ELF-1 (cell line): ENCODE measurements at regions not wholly inside any gene's neighbourhood (a gene's known extent, or its start where the extent isn't known, plus 50 kb on each side); places are given as distances from the start of the nearest gene placed in this dataset.
"Not testable (repeated sequence)": the region's sequence is repeated elsewhere in the genome, so short reads cannot be mapped to it uniquely, and the experiment has no call there.

Experiments
- DNase-seq: peaks from one replicate; pipeline ENCODE4 v3.0.0-alpha.2; 2016; ENCODE audit warnings: low read depth, low spot score

DNA sequence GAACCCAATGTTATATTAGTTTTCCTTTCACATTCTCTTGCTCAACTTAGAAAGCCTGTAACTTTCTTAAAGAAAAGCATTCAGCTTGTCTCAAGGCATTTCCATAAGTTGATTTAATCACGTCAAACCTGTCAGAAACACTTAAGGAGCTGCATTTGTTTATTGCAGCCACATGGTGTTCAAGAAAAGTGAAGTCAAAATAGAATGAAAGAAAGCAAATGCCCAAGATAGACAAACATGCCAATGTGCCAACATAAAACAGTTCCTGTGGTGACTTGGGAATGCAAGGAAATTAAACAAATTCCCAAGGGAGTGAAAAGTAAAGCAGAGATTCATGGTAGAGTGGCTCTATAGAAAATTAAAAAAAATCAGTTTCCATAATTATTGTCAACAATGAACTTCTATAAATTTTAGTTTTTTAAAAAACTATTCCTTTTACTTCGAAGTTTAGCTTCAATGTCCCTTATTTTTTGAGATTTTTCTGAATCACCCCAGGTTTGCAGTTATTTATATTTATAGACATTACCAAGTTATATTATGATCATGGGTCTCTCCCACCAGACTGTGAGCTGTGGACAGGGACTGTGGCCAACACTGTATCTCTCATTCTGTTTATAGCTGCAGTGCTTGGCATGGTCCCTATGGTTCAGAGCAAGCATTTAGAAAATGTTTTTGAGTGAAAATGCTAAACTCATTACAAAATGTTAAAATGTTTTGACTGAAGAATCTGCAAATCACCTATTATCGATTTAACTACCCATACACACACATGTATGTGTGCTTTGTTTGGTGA lies 887.4 kb downstream of the REEP3 start:
- no peak for DNase-seq

DNA sequence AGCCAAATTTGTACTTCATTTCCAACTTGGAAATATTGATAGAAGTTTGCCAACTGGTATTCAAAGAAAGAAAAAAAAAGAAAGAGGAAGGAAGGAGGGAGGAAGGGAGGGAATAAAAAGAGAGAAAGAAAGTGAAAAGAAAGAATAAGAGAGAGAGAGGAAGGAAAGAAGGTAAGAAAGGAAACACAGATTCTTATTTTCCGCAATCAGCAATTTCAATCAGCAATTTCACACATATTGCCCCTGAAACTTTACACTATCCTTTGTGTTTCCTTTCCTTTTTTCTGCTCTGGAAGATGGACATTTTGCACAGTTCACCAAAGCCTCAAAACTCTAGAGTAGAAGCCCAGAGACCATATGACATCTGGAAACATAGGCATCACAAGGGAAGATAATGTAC lies 888.1 kb downstream of the REEP3 start:
- no peak for DNase-seq

GRCh38 chr10:64416011-64416410 lies 894.8 kb downstream of the REEP3 start:
- no peak for DNase-seq

- no peak for DNase-seq
These were observed 898.3 kb downstream of the REEP3 start for GRCh38 chr10:64419461-64419860.

GRCh38 chr10:64426745-64427144 lies 905.5 kb downstream of the REEP3 start:
- no peak for DNase-seq

DNA sequence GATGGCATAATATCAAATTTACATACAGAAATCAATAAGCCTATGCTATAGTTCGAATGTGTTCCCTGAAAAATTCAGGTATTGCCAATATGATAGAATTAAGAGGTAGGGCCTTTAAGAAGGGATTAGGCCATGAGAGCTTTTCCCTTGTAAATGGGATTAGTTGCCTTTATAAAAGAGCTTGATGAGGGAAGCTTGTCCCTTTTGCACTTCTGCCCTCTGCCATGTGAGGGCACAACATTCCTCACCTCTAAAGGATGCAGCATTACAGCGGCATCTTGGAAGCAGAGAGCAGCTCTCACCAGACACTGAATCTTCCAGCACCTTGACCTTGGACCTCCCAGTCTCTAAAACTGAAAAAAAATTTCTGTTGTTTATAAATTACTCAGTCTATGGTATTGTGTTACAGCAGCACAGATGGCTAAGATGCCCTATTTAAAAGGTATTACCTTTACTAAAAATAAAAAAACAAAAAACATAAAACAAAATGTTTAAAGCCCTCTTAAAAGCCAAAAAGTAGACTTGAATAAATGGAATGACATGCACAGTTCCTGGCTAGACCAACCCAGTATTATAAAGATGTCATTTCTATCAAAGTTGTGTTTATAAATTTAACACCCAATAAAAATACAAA lies 909.6 kb downstream of the REEP3 start:
- peak; percentile 69 for DNase-seq

- not testable (repeated sequence) for DNase-seq
These were observed 920.7 kb downstream of the REEP3 start for GRCh38 chr10:64441872-64442271.

DNA sequence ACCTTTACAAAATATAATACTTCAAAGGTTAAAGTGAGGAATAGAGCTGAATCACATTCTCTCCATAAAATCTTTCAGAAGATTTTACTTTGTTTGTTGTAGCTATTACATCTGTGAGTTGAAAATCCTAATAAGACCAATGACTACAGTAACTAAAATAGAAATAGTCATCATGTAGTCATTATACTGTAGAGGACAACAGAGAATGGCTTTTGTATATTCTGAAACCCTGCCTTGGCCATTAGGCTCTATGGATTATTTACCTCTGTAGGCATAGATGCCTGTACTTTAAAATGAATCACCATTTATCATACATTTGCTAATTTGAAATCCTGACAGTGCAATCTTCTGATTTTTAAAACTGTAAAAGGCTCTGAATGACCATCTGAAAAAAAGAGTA lies 923.0 kb downstream of the REEP3 start:
- DNase-seq, result no peak

GRCh38 chr10:64444564-64444963 lies 923.4 kb downstream of the REEP3 start:
- no peak for DNase-seq

- DNase-seq, result no peak
These were observed 928.4 kb downstream of the REEP3 start for GRCh38 chr10:64449603-64450002.

DNA sequence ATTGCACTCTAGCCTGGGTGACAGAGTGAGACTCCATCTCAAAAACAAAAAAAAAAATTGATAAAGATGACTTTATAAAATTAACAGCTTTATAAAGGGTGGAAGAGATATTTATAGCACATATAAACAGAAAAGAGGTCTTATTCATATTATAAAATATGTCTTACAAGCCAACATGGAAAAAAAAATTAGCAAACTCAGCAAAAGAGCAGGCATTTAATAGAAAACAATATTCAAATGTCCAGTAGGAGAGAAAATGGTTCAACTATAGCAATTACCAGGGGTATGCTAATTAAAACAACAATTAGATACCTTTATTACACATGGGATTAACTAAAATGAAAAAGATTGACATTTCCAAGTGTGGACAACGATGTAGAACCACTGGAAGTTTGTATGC lies 929.1 kb downstream of the REEP3 start:
- DNase-seq, result no peak

DNA sequence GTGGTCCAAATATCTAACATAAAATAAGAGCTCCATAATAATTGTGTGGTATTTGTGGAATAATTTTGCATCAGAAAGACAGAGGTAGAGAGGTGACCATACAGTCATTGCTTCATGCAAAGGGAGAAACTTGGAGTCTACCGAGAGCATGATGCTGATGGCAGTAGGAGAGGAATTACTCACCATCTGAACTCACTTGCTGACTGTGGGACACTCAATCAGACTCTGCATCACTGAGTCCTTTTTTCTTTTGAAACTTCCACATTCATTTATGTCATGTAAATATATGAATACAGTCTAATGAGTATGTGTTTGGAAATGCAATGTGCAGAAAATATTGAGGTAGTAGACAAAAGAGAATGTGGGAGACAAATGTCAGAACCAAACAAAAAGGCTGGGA lies 933.8 kb downstream of the REEP3 start:
- DNase-seq, result no peak

DNA sequence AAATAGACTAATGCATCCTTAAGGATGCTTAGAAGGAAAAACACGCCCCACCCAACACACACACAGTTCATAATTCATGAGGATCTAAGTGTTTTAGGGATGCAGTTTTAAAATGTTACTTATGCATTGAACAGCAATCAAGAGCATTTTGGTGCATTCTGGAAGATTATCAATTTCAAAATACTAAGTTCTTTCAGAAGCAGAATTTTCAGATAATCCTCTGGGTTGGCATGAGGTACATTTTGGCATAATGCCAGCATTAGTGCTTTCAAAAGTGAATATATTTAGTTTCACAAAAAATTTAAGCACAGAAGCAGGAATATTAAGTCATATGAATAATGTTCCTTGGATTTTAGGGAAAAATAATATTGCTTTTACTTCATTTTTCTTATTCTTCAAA lies 937.1 kb downstream of the REEP3 start:
- DNase-seq, result no peak

GRCh38 chr10:64463406-64463805 lies 942.2 kb downstream of the REEP3 start:
- no peak for DNase-seq

DNA sequence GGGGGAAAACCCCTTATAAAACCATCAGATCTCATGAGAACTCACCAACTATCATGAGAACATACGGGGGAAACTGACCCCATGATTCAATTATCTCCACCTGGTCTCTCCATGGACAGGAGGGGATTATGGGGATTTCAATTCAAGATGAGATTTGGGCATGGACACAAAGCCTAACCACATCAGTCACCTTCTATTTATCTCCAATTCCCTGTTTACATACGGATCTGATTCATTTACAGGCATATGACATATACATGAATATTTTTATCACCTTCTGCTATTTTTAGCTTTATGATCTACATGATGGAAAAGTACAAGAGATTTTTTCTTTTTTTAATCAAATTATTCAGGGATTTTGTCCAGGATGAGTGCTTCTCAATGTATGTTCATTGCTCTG lies 944.5 kb downstream of the REEP3 start:
- no peak for DNase-seq

DNA sequence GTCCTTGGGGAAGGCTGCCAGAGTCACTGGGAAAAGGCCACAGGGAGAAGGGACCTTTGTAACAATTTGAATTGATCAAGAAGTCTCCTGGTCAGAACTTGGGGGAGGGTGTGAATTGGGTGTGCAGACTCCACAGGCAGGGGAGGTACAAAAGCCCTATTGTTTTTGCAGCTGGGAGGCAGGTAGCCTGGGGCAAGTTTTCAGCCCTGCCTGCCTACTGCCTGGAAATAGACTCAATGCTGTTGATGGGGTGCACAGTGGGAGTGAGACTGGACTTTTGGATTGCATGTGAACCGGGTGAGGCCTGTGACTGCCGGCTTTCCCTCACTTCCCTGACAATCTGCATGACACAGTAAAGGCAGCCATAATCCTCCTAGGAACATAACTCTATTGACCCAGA lies 947.0 kb downstream of the REEP3 start:
- peak; percentile 72 for DNase-seq

- no peak for DNase-seq
These were observed 955.3 kb downstream of the REEP3 start for GRCh38 chr10:64476506-64476905.

GRCh38 chr10:64477791-64478190 lies 956.6 kb downstream of the REEP3 start:
- DNase-seq, result no peak

- DNase-seq, result no peak
These were observed 963.7 kb downstream of the REEP3 start for GRCh38 chr10:64484811-64485330.

GRCh38 chr10:64486149-64486548 lies 964.9 kb downstream of the REEP3 start:
- no peak for DNase-seq

DNA sequence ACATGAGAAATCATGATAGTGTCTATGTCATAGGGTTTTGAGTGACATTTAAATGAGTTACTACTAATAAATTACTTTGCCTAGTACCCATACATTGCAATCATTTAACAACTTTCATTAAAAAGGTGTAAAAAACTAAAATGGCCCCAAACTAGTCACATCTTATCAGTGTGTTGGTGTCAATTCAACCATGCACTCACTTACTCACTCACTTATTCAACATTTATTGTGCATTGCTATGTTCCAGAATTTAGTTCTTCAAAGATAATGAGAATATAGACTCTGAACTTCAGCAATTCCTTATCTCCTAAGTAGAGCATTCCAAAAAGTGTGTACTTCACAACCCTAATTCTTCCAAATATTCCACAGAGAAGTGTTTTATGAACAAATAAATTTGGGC lies 965.7 kb downstream of the REEP3 start:
- no peak for DNase-seq

DNA sequence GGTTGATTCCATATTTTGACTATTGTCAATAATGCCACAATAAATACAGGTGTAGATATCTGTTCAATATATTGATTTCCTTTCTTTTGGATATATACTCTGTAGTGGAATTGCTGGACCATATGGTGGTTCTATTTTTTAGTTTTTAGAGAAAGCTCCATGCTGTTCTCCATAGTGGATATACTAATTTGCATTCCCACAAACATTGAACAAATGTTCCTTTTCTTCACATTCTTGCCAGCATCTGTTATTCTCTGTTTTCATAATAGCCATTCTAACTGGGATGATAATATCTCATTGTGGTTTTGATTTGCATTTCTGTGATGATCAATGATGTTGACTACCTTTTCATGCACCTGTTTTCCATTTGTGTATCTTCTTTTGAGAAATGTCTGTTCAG lies 973.7 kb downstream of the REEP3 start:
- DNase-seq, result no peak

DNA sequence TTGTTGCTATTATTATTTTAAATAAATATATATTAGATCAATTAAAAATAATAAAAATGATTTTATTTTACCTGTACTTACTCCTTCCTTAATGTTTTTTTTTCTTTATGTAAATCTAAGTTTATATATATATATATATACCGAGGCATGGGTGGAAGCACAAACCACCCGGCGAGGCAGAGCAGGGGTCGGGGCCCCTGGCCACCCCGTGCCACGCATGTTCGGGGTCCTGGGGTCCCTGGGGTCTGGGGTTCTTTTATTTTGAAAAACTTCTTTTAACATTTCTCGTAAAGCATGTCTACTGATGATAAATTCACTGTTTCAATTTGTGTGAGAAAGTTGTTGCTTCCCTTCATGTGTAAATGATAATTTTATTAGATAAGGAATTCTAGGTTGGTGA lies 976.1 kb downstream of the REEP3 start:
- DNase-seq, result no peak
